ENCODE measurements at regions not wholly inside any gene's neighbourhood (a gene's known extent, or its start where the extent isn't known, plus 50 kb on each side); places are given as distances from the start of the nearest gene placed in this dataset.

DNA sequence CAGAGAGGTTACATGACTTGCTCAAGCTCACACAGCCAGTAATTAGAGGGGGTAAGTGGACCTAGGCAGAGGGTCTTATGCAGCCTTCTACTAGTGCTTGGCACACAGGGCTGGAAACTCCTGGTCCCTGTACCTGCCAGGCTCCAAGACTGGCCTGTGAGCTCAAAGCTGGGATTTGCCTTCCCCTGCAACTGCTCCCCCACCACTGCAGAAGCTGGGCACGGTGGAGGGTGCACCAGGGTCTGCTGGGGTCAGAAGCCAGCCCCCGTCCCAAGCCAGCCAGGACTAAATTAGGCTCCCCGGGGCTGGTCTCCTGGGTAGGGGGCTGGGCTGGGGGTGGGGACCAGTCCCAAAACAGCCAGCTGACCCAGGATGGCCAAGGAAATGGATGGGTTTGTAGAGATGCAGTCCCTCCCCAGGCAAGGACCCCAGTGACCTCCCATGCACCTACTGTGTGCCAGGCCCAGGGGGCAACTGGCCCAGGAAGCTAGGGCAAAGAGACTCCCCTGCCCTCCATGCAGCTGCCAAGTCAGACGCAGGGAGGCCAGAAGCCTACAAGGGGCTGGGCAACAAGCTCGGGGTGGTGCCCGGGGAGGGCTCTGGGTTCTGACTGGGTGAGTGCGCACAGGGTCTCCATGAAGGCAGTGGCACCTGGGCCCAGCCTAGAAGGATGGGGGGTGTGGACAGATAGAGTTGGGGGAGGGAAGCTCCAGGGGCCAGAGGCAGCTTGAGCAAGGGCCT lies 51.8 kb upstream of the LINGO1 start:
- whole genome bisulfite sequencing, 5 donors, result 77 to 85% (median 79%) methylated on average over 7 of the region's 7 CpGs
- intact Hi-C loops (cut with DNase I; ENCODE audit: low total_unique reads), result no loop called here
- DNase-seq, result no peak
- Histone ChIP-seq H3K9me3 (peaks cover 0 to 3% (median 0%) of the 10 kb centered on the region in 4 donors), H3K4me3 (no peak overlapping the region), H3K27ac (no peak overlapping the region), H3K4me1 (no peaks in the 10 kb centered on the region), H3K27me3 (peaks cover 0 to 68% (median 0%) of the 10 kb centered on the region in 3 donors), H3K36me3 (no peaks in the 10 kb centered on the region)
- no peak for TF ChIP-seq POLR2AphosphoS5 (IDR thresholded peaks at IDR 0.05)
- TF ChIP-seq, protein P1, sequence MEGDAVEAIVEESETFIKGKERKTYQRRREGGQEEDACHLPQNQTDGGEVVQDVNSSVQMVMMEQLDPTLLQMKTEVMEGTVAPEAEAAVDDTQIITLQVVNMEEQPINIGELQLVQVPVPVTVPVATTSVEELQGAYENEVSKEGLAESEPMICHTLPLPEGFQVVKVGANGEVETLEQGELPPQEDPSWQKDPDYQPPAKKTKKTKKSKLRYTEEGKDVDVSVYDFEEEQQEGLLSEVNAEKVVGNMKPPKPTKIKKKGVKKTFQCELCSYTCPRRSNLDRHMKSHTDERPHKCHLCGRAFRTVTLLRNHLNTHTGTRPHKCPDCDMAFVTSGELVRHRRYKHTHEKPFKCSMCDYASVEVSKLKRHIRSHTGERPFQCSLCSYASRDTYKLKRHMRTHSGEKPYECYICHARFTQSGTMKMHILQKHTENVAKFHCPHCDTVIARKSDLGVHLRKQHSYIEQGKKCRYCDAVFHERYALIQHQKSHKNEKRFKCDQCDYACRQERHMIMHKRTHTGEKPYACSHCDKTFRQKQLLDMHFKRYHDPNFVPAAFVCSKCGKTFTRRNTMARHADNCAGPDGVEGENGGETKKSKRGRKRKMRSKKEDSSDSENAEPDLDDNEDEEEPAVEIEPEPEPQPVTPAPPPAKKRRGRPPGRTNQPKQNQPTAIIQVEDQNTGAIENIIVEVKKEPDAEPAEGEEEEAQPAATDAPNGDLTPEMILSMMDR (IDR thresholded peaks at IDR 0.05), result no peak
- no peak for TF ChIP-seq POLR2A (IDR thresholded peaks at IDR 0.05)
- no peak for TF ChIP-seq EP300 (IDR thresholded peaks at IDR 0.05)

DNA sequence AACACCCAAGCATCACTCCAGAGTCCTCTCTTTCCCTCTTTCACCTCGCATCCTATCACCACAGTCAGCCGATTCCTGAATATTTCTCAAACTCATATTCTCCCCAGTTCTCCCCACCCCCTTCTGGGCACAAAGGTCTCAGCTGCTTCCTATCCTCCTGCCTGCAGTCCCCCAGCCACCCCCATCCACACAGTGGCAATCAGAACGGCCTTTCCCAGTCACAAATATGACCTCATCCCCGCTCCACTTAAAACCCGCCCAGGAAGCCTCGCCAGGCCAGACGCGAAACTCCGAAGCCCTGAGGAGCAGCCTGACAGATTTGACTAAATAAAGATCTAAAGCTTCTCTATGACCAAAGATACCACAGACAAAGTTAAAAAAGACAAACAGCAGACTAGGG lies 49.9 kb upstream of the LINGO1 start:
- intact Hi-C loops (cut with DNase I; ENCODE audit: low total_unique reads), result no loop called here

More for the DNA sequence above, 49.9 kb upstream of the LINGO1 start:
- WGBS, 5 donors, result 45 to 61% (median 50%) methylated on average over 9 of the region's 9 CpGs
- no peaks in the 10 kb centered on the region for H3K4me1 ChIP-seq
- TF ChIP-seq POLR2AphosphoS5 (IDR thresholded peaks at IDR 0.05) (no peak), POLR2A (IDR thresholded peaks at IDR 0.05) (no peak), EP300 (IDR thresholded peaks at IDR 0.05) (no peak)
- TF ChIP-seq, protein P1 (IDR thresholded peaks at IDR 0.05), result no peak
- DNase-seq, result no peak
- no peaks in the 10 kb centered on the region for H3K36me3 ChIP-seq
- peaks cover 0 to 3% (median 0%) of the 10 kb centered on the region in 4 donors for H3K9me3 ChIP-seq
- H3K27ac ChIP-seq, result no peak overlapping the region
- no peak overlapping the region for H3K4me3 ChIP-seq
- H3K27me3 ChIP-seq, result peaks cover 0 to 73% (median 5%) of the 10 kb centered on the region in 3 donors

Small RNAs in the stretch of these regions (small RNA-seq; reads per million reads assigned to genes)
- gene RN7SL214P, result 0 reads per million in 4 donors
